Loucy (cell line): ENCODE measurements at regions not wholly inside any gene's neighbourhood (a gene's known extent, or its start where the extent isn't known, plus 50 kb on each side); places are given as distances from the start of the nearest gene placed in this dataset.

Experiments
- H2AFZ ChIP-seq: fragments of 200-600 bp; sonication (generic); 2 replicates; pipeline ENCODE4 v1.6.0; 2016; ENCODE audit warnings: antibody characterized with exemption, mild to moderate bottlenecking, low read length, moderate library complexity
- H3F3A ChIP-seq: fragments of 200-600 bp; 2 replicates; pipeline ENCODE4 v1.6.0; 2016; ENCODE audit warnings: antibody characterized with exemption, low read depth, mild to moderate bottlenecking
- H3K27me3 ChIP-seq: fragments of 200-600 bp; sonication (generic); 2 replicates; pipeline ENCODE4 v1.6.1; 2014; ENCODE audit warnings: low read length, mild to moderate bottlenecking; ENCODE audit not compliant: insufficient read depth, poor library complexity, severe bottlenecking
- H3K36me3 ChIP-seq: fragments of 200-600 bp; sonication (generic); 2 replicates; pipeline ENCODE4 v1.6.1; 2016; ENCODE audit warnings: low read length; ENCODE audit not compliant: insufficient read depth
- H3K4me1 ChIP-seq: fragments of 200-600 bp; sonication (generic); 2 replicates; pipeline ENCODE4 v1.5.1; 2014; ENCODE audit warnings: low read length, mild to moderate bottlenecking; ENCODE audit not compliant: insufficient read depth, poor library complexity, severe bottlenecking
- H3K4me2 ChIP-seq: fragments of 200-600 bp; sonication (generic); 2 replicates; pipeline ENCODE4 v1.6.0; 2014; ENCODE audit warnings: antibody characterized with exemption, low read length, low read depth, mild to moderate bottlenecking; ENCODE audit not compliant: poor library complexity, severe bottlenecking
- H3K4me3 ChIP-seq: fragments of 200-600 bp; sonication (generic); 2 replicates; pipeline ENCODE4 v1.5.1; 2014; ENCODE audit warnings: low read length, mild to moderate bottlenecking, mixed read lengths; ENCODE audit not compliant: poor library complexity, severe bottlenecking
- H3K79me2 ChIP-seq: fragments of 200-600 bp; sonication (generic); 2 replicates; pipeline ENCODE4 v1.6.1; 2014; ENCODE audit warnings: low read length; ENCODE audit not compliant: insufficient read depth
- H3K9ac ChIP-seq: fragments of 200-600 bp; sonication (generic); 2 replicates; pipeline ENCODE4 v1.6.0; 2014; ENCODE audit warnings: mild to moderate bottlenecking, low read depth, low read length, moderate library complexity; ENCODE audit not compliant: poor library complexity, severe bottlenecking
- H3K9me2 ChIP-seq: fragments of 200-600 bp; sonication (generic); replicated peaks from 2 replicates; pipeline ENCODE4 v1.6.1; 2016; ENCODE audit warnings: low read depth, low read length, mixed read lengths
- H3K9me3 ChIP-seq: fragments of 200-600 bp; sonication (generic); 2 replicates; pipeline ENCODE4 v1.6.1; 2014; ENCODE audit warnings: mild to moderate bottlenecking, antibody characterized with exemption, low read length, low read depth; ENCODE audit not compliant: insufficient read depth
- H4K20me1 ChIP-seq: fragments of 200-600 bp; sonication (generic); 2 replicates; pipeline ENCODE4 v1.6.0; 2014; ENCODE audit warnings: antibody characterized with exemption, low read length, mild to moderate bottlenecking; ENCODE audit not compliant: insufficient read depth, poor library complexity, severe bottlenecking
- EZH2phosphoT487 ChIP-seq: fragments of 200-600 bp; IDR thresholded peaks from 2 replicates; pipeline ENCODE4 v1.6.1; 2018; ENCODE audit warnings: antibody characterized with exemption, mild to moderate bottlenecking, moderate library complexity, borderline replicate concordance
- TF ChIP-seq, protein P1 (sequence below): fragments of 200-600 bp; sonication (generic); conservative IDR thresholded peaks from 2 replicates; pipeline ENCODE4 v1.5.1; 2014; ENCODE audit warnings: mild to moderate bottlenecking, antibody characterized with exemption, low read length

DNA sequence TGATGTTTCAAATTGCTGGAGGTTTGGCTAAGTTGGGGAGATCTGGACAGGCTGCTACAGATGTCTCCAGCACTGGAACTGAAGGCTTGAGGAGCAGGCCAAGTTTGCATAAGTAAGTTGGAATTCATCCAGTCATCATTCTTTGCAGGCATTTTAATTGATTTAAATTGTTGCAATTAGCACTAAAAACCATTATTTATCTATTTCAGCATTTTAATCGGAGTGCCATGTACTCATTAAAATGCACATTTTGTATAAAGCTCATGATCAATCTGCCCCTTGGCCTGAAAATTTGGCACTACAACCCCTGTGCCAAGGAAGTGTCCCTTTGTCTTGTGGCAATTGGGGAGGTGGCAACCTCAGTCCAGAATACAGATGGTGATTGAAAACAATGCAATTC, 320.2 kb downstream of the MAT2B start:
- no peak overlapping the region for H2AFZ ChIP-seq
- H3K27me3 ChIP-seq = no peaks in the 10 kb centered on the region
- no peak overlapping the region for H3K4me2 ChIP-seq
- TF ChIP-seq, protein P1, sequence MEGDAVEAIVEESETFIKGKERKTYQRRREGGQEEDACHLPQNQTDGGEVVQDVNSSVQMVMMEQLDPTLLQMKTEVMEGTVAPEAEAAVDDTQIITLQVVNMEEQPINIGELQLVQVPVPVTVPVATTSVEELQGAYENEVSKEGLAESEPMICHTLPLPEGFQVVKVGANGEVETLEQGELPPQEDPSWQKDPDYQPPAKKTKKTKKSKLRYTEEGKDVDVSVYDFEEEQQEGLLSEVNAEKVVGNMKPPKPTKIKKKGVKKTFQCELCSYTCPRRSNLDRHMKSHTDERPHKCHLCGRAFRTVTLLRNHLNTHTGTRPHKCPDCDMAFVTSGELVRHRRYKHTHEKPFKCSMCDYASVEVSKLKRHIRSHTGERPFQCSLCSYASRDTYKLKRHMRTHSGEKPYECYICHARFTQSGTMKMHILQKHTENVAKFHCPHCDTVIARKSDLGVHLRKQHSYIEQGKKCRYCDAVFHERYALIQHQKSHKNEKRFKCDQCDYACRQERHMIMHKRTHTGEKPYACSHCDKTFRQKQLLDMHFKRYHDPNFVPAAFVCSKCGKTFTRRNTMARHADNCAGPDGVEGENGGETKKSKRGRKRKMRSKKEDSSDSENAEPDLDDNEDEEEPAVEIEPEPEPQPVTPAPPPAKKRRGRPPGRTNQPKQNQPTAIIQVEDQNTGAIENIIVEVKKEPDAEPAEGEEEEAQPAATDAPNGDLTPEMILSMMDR = no peak
- TF ChIP-seq EZH2phosphoT487 = no peak
- H3K9me3 ChIP-seq = no peaks in the 10 kb centered on the region
- no peak overlapping the region for H3K4me3 ChIP-seq
- no peaks in the 10 kb centered on the region for H3K36me3 ChIP-seq
- no peaks in the 10 kb centered on the region for H4K20me1 ChIP-seq
- no peaks in the 10 kb centered on the region for H3K79me2 ChIP-seq
- no peaks in the 10 kb centered on the region for H3F3A ChIP-seq
- H3K4me1 ChIP-seq = no peaks in the 10 kb centered on the region
- H3K9ac ChIP-seq = no peak overlapping the region
- no peaks in the 10 kb centered on the region for H3K9me2 ChIP-seq

DNA sequence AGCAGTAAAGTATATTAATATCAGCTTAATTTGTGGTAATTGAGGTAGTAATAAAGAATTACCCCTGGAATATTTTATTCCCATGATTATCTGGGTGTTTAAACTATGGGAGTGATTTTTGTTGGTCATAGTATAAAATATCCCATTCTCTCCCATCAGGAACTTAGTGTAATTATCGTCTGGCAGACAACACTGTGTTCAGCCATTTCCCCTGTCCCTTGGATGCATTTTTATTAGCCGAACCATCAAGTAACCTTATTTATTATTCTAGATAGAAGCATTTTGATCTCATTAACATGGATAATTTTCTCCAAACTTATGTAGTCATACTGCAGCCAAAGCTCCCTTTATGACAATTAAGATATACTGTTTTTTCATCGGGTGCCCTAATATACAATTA, 320.8 kb downstream of the MAT2B start:
- Histone ChIP-seq H2AFZ (no peak overlapping the region), H3K4me3 (no peak overlapping the region), H4K20me1 (no peaks in the 10 kb centered on the region), H3K9ac (no peak overlapping the region), H3K9me3 (no peaks in the 10 kb centered on the region), H3K4me1 (no peaks in the 10 kb centered on the region), H3K9me2 (no peaks in the 10 kb centered on the region), H3K27me3 (no peaks in the 10 kb centered on the region), H3F3A (no peaks in the 10 kb centered on the region), H3K79me2 (no peaks in the 10 kb centered on the region), H3K4me2 (no peak overlapping the region), H3K36me3 (no peaks in the 10 kb centered on the region)
- TF ChIP-seq EZH2phosphoT487 = no peak
- TF ChIP-seq, protein P1 = no peak

DNA sequence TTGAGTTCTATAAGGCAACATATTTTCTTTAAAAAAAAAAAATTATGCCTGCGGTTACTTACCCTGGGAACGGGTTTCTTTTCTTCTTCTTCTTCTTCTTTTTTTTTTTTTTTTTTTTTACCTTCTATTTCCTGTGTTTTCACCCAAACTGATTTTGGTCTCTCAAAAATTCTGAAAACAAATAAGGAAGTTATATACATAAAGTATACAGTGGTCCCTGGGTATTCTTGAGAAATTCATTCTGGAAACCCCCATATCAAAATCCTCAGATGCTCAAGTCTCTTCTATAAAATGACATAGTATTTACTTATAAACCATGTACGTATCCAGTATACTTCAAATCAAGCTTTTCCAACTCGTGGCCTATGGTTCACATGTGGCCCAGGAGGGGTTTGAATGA, 326.7 kb downstream of the MAT2B start:
- Histone ChIP-seq H3K27me3 (no peaks in the 10 kb centered on the region), H3K79me2 (no peaks in the 10 kb centered on the region), H3K4me3 (no peak overlapping the region), H3K9ac (no peak overlapping the region), H3F3A (no peaks in the 10 kb centered on the region), H4K20me1 (no peaks in the 10 kb centered on the region), H3K36me3 (no peaks in the 10 kb centered on the region), H3K9me2 (no peaks in the 10 kb centered on the region), H3K4me1 (peaks cover under 1% of the 10 kb centered on the region), H3K4me2 (no peak overlapping the region), H3K9me3 (no peaks in the 10 kb centered on the region), H2AFZ (no peak overlapping the region)
- TF ChIP-seq EZH2phosphoT487 = no peak
- TF ChIP-seq, protein P1 = no peak
